HCT116 (cell line): ENCODE measurements at regions not wholly inside any gene's neighbourhood (a gene's known extent, or its start where the extent isn't known, plus 50 kb on each side); places are given as distances from the start of the nearest gene placed in this dataset.

Experiments
- ATAC-seq: fragments of 200-7000 bp; cut with Tn5 transposase; 2 replicates; pipeline ENCODE4 v1.9.1; 2020; ENCODE audit warnings: mild to moderate bottlenecking, moderate library complexity
- BruUV-seq: library from RNA; stranded (reverse); fragments of 400-500 nt; replicated peaks from 2 replicates; lab custom pipeline; 2021; lab: Mats Ljungman, UMichigan
- CTCF ChIA-PET: fragments of 300-600 bp; sonication (Branson Sonifier 250); formaldehyde crosslinking; loops from one replicate; lab custom pipeline; 2021; ENCODE audit warnings: antibody characterized with exemption; lab: Charles Lee
- POLR2A ChIA-PET: fragments of 300-600, 350-600 bp; sonication (Branson Sonifier 250); formaldehyde crosslinking; loops from one replicate; lab custom pipeline; 2021; ENCODE audit warnings: antibody characterized with exemption; lab: Charles Lee
- RAD21 ChIA-PET, 2 experiments: fragments of 300-600 bp; sonication (Branson Sonifier 250); formaldehyde crosslinking; loops; one replicate each; lab custom pipeline; 2023; ENCODE audit warnings: low total read pairs in 2 of 2; ENCODE audit not compliant: uncharacterized antibody in 2 of 2, unreplicated experiment in 2 of 2, low non-redundant PET in 1 of 2; lab: Charles Lee
- DNase-seq: peaks from one replicate; pipeline ENCODE4 v3.0.0-alpha.2; 2010; ENCODE audit warnings: low read depth, low spot score
- H2AFZ ChIP-seq: fragments of 200-600 bp; shearing (Covaris generic), sonication (generic); 2 replicates; pipeline ENCODE4 v1.6.1; 2017; ENCODE audit warnings: low read depth, mixed run types, mixed read lengths, antibody characterized with exemption, low read length; ENCODE audit not compliant: poor library complexity, severe bottlenecking
- H3K27ac ChIP-seq: 2 replicates; pipeline ENCODE4 v1.5.1; 2012; ENCODE audit warnings: low read depth, low read length
- H3K27me3 ChIP-seq: fragments of 200-600 bp; sonication (generic); 2 replicates; pipeline ENCODE4 v1.6.1; 2016; ENCODE audit warnings: mixed run types, low read length, mixed read lengths; ENCODE audit not compliant: insufficient read depth
- H3K36me3 ChIP-seq, 2 experiments: fragments of 200-500 bp in 1 of 2; fragments of 200-600 bp in 1 of 2; sonication (Bioruptor generic) in 1 of 2; sonication (generic) in 1 of 2; 2 replicates each; pipeline versions ENCODE4 v1.5.1 to v1.6.1; 2014 to 2016; ENCODE audit warnings: low read length in 2 of 2, inconsistent platforms in 1 of 2, mixed read lengths in 1 of 2, mixed run types in 1 of 2; ENCODE audit not compliant: insufficient read depth in 2 of 2, control insufficient read depth in 1 of 2
- H3K4me1 ChIP-seq, 2 experiments: fragments of 200-600 bp in 1 of 2; sonication (generic) in 1 of 2; 2 replicates each; pipeline versions ENCODE4 v1.5.1 to v1.6.1; 2012 to 2017; ENCODE audit warnings: low read length in 2 of 2, inconsistent platforms in 1 of 2, mild to moderate bottlenecking in 1 of 2, mixed read lengths in 1 of 2, mixed run types in 1 of 2, moderate library complexity in 1 of 2; ENCODE audit not compliant: insufficient read depth in 2 of 2, control insufficient read depth in 1 of 2
- H3K4me2 ChIP-seq: fragments of 200-600 bp; sonication (generic); 2 replicates; pipeline ENCODE4 v1.6.1; 2017; ENCODE audit warnings: mixed run types, low read length, mixed read lengths
- H3K4me3 ChIP-seq, 2 experiments: fragments of 200-600 bp in 1 of 2; sonication (generic) in 1 of 2; replicated peaks in 1 of 2; 2 replicates each; pipeline ENCODE4 v1.5.1; 2011 to 2016; ENCODE audit warnings: low read length in 2 of 2, control low read depth in 1 of 2, low read depth in 1 of 2, mild to moderate bottlenecking in 1 of 2, mixed read lengths in 1 of 2, mixed run types in 1 of 2
- H3K79me2 ChIP-seq: fragments of 200-600 bp; sonication (generic); 2 replicates; pipeline ENCODE4 v1.6.1; 2017; ENCODE audit warnings: mild to moderate bottlenecking, mixed run types, low read length, moderate library complexity, mixed read lengths; ENCODE audit not compliant: insufficient read depth
- H3K9ac ChIP-seq: fragments of 200-600 bp; sonication (generic); 2 replicates; pipeline ENCODE4 v1.6.1; 2016; ENCODE audit warnings: low read length, mixed read lengths
- H3K9me2 ChIP-seq: fragments of 200-600 bp; sonication (generic), shearing (Covaris generic); 2 replicates; pipeline ENCODE4 v1.6.1; 2017; ENCODE audit warnings: mixed run types, mild to moderate bottlenecking, moderate library complexity; ENCODE audit not compliant: insufficient read depth
- H3K9me3 ChIP-seq, 2 experiments: fragments of 200-500 bp in 1 of 2; fragments of 200-600 bp in 1 of 2; sonication (Bioruptor generic) in 1 of 2; sonication (generic) in 1 of 2; 2 replicates each; pipeline ENCODE4 v1.6.1; 2014 to 2017; ENCODE audit warnings: low read length in 2 of 2, mixed read lengths in 2 of 2, inconsistent platforms in 1 of 2, low read depth in 1 of 2, mild to moderate bottlenecking in 1 of 2, mixed run types in 1 of 2, moderate library complexity in 1 of 2; ENCODE audit not compliant: control insufficient read depth in 1 of 2, insufficient read depth in 1 of 2
- H4K20me1 ChIP-seq: fragments of 200-600 bp; sonication (generic), shearing (Covaris generic); 2 replicates; pipeline ENCODE4 v1.6.1; 2017; ENCODE audit warnings: mixed run types, mild to moderate bottlenecking, moderate library complexity; ENCODE audit not compliant: insufficient read depth
- ATF3 ChIP-seq: IDR thresholded peaks from 2 replicates; pipeline ENCODE4 v1.6.1; 2012
- CBX3 ChIP-seq: IDR thresholded peaks from 2 replicates; pipeline ENCODE4 v1.6.1; 2012; ENCODE audit warnings: low read depth
- CEBPB ChIP-seq: IDR thresholded peaks from 2 replicates; pipeline ENCODE4 v1.6.1; 2012; ENCODE audit warnings: low read depth
- CTCF ChIP-seq, 3 experiments: fragments of 200-600 bp in 1 of 3; sonication (generic) in 1 of 3; IDR thresholded peaks in 2 of 3; conservative IDR thresholded peaks in 1 of 3; 2 replicates each; pipeline ENCODE4 v1.5.1; 2012 to 2017; ENCODE audit warnings: low read depth in 2 of 3, low read length in 2 of 3, antibody characterized with exemption in 1 of 3, borderline replicate concordance in 1 of 3, control low read depth in 1 of 3, mild to moderate bottlenecking in 1 of 3, mixed read lengths in 1 of 3, mixed run types in 1 of 3, moderate library complexity in 1 of 3; ENCODE audit not compliant: insufficient read depth in 1 of 3
- EGR1 ChIP-seq: IDR thresholded peaks from 2 replicates; pipeline ENCODE4 v1.6.1; 2012; ENCODE audit warnings: low read depth
- ELF1 ChIP-seq: IDR thresholded peaks from 2 replicates; pipeline ENCODE4 v1.6.1; 2012; ENCODE audit warnings: low read depth, borderline replicate concordance
- EZH2 ChIP-seq: fragments of 200-600 bp; sonication (generic); IDR thresholded peaks from 2 replicates; pipeline ENCODE4 v1.6.1; 2017; ENCODE audit warnings: antibody characterized with exemption, mixed run types
- JUND ChIP-seq: IDR thresholded peaks from 2 replicates; pipeline ENCODE4 v1.6.1; 2012
- MAX ChIP-seq: IDR thresholded peaks from 2 replicates; pipeline ENCODE4 v1.6.1; 2012
- POLR2A ChIP-seq: IDR thresholded peaks from 2 replicates; pipeline ENCODE4 v1.7.0; 2011; ENCODE audit warnings: borderline replicate concordance; ENCODE audit not compliant: insufficient read depth, insufficient read length; ENCODE audit errors: extremely low read depth
- POLR2AphosphoS5 ChIP-seq: IDR thresholded peaks from 2 replicates; pipeline ENCODE4 v1.6.1; 2011; ENCODE audit warnings: mild to moderate bottlenecking, low read depth, low read length, moderate library complexity
- REST ChIP-seq: IDR thresholded peaks from 2 replicates; pipeline ENCODE4 v1.6.1; 2012; ENCODE audit warnings: low read depth
- SP1 ChIP-seq: IDR thresholded peaks from 2 replicates; pipeline ENCODE4 v1.6.1; 2012; ENCODE audit warnings: low read depth
- TCF7L2 ChIP-seq: IDR thresholded peaks from 2 replicates; pipeline ENCODE4 v1.7.0; 2011; ENCODE audit warnings: borderline replicate concordance, inconsistent platforms; ENCODE audit not compliant: insufficient read depth, insufficient read length; ENCODE audit errors: extremely low read depth
- YY1 ChIP-seq: IDR thresholded peaks from 2 replicates; pipeline ENCODE4 v1.6.1; 2011; ENCODE audit warnings: low read length, low read depth, moderate library complexity, mild to moderate bottlenecking; ENCODE audit not compliant: insufficient replicate concordance; ENCODE audit errors: extremely low read depth
- intact Hi-C: fragments of 100-400 bp; cut with micrococcal nuclease; formaldehyde crosslinking; loops from 2 replicates; pipeline ENCODE4 v1.10.0; 2022
- TF ChIP-seq, protein P1 (sequence below): IDR thresholded peaks from 2 replicates; pipeline ENCODE4 v1.6.1; 2011; ENCODE audit warnings: mild to moderate bottlenecking, low read length, moderate library complexity; ENCODE audit not compliant: insufficient replicate concordance; ENCODE audit errors: extremely low read depth

DNA sequence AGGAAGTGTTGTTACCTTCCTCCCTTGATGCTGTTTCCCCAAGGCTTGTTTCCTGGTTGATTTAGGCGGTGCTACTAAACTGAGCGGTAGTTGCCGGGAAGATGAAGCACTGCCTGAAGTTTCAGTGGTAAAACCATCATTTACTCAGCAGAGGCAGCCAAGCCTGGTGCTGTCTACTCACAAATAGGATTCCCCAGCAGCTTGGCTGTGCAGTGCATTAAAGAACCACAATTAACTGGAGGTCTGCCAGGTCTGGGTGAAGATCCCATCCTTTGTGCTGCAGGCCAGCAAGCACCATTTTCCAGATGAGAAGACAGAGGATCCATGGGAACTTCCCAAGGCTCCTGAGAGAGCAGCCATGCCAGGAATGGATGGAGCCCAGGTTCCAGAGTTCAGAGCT is 231.9 kb upstream of the E2F8 start:
- Histone ChIP-seq H3K27ac (no peak overlapping the region), H3K79me2 (no peaks in the 10 kb centered on the region), H3K27me3 (peaks cover 74% of the 10 kb centered on the region), H3K9ac (no peak overlapping the region), H3K4me1 (no peaks in the 10 kb centered on the region), H3K4me3 (no peak overlapping the region), H3K4me2 (no peak overlapping the region), H4K20me1 (no peaks in the 10 kb centered on the region), H2AFZ (no peak overlapping the region), H3K9me3 (no peaks in the 10 kb centered on the region), H3K36me3 (no peaks in the 10 kb centered on the region), H3K9me2 (no peaks in the 10 kb centered on the region)
- no peak for DNase-seq
- intact Hi-C loops: no loop called here
- ChIA-PET CTCF (no interaction called here), RAD21 (no interaction called here), POLR2A (no interaction called here)
- BruUV-seq: no TSS peak
- TF ChIP-seq ATF3 (no peak), EZH2 (no peak), POLR2A (no peak), ELF1 (no peak), SP1 (no peak), JUND (no peak), CBX3 (no peak), MAX (no peak), YY1 (no peak), CEBPB (no peak), REST (no peak), POLR2AphosphoS5 (no peak), EGR1 (no peak), TCF7L2 (no peak), CTCF (IDR thresholded peaks at IDR 0.05 in 2 of 3, conservative IDR thresholded peaks at IDR 0.05 in 1 of 3; ENCODE audit: borderline replicate concordance in 1 of 3, insufficient read depth in 1 of 3, low read depth in 2 of 3, low read length in 2 of 3) (no peak)
- TF ChIP-seq, protein P1, sequence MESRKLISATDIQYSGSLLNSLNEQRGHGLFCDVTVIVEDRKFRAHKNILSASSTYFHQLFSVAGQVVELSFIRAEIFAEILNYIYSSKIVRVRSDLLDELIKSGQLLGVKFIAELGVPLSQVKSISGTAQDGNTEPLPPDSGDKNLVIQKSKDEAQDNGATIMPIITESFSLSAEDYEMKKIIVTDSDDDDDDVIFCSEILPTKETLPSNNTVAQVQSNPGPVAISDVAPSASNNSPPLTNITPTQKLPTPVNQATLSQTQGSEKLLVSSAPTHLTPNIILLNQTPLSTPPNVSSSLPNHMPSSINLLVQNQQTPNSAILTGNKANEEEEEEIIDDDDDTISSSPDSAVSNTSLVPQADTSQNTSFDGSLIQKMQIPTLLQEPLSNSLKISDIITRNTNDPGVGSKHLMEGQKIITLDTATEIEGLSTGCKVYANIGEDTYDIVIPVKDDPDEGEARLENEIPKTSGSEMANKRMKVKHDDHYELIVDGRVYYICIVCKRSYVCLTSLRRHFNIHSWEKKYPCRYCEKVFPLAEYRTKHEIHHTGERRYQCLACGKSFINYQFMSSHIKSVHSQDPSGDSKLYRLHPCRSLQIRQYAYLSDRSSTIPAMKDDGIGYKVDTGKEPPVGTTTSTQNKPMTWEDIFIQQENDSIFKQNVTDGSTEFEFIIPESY: no peak
- no peak for ATAC-seq
